Inferior parietal cortex (tissue), 1 donor: ENCODE measurements at regions not wholly inside any gene's neighbourhood (a gene's known extent, or its start where the extent isn't known, plus 50 kb on each side); places are given as distances from the start of the nearest gene placed in this dataset.

ENCODE experiments used
- DNase-seq: peaks from one replicate; pipeline ENCODE4 v3.0.0-alpha.2; 2016; ENCODE audit errors: extremely low spot score

DNA sequence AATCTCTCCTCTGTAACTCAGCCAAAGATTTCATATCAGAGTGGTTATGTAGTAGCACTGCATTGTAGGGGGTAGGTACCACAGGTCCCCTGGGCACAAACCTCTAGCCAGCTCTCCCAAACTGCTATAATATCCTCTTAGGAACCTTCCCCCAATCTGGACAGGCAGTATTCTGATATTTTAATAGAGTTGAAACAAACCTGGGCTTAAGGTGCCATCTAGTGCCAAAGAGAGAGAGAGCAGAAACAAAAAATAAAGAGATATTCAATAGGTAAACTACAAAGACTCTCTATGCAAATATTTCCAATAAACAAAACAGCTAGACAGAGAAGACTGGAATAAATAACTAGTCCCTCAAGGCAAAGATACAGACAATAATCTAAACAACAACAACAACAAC lies 1070.0 kb downstream of the CDH11 start:
- no peak for DNase-seq

DNA sequence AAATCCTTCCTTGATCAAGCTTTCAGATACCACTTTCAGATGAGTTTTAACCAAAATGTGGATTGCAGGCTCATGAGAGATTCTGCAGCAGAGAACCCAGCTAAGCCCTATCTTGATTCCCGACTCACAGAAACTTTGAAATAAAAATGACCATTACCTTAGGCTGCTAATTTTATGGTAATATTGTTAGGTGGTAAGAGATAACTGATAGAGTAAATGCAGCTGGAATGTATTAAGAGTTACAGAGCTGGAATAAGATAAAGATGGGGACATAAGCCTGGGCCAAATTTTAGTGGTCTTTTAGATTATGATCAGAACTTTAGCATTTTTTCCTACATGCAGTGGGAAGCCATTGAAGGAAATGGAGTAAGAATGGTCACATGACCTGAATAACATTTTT lies 1074.0 kb downstream of the CDH11 start:
- DNase-seq: no peak

DNA sequence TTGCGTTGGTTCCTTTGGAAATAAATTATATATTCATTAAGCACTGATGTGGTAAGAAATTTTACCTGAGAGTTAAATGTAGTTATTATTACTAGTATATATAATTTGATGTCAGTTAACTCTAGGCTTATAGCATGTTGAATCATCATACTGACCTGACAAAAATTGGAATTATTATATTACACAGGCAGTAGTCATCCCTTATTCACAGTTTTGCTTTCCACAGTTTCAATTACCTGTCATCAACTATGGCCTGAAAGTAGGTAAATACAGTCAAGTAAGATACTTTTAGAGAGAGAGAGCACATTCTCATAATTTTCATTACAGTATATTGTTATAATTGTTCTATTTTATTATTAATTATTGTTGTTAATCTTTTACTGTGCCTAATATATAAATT lies 1074.7 kb downstream of the CDH11 start:
- no peak for DNase-seq

DNA sequence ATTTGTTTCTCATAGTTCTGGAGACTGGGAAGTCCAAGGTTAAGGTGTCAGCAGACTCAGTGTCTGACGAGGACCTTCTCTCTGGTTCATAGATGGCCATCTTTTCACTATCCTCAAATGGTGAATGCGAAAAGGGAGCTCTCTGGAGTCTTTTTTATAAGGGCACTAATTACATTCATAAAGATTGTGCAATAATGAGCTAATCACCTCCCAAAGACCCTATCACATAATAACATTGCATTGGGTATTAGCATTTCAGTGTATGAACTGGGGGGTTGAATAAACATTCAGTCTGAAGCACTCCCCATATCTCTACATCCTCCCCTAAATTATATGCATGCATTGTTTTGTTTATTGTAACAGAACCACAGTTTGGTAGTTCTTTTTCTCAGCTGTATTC lies 1086.5 kb downstream of the CDH11 start:
- DNase-seq: no peak

DNA sequence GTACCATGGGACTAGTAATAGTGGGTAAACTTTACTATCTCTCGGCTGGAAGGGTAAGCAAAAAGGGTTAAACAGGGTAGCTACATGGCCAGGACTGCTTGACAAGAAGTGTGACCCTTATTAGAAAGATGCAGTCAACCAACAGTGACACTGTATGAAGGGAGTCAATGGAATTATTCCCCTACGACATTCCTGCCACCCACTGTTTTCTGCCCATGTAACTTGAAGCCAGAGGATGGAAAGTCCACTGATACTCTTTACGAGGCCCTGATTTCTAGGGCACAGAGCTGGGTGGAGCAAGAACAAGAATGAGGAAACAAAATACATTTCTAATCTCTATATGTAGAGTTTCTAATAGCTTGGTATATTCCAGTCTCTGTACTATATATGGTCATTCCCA lies 1102.5 kb downstream of the CDH11 start:
- no peak for DNase-seq

DNA sequence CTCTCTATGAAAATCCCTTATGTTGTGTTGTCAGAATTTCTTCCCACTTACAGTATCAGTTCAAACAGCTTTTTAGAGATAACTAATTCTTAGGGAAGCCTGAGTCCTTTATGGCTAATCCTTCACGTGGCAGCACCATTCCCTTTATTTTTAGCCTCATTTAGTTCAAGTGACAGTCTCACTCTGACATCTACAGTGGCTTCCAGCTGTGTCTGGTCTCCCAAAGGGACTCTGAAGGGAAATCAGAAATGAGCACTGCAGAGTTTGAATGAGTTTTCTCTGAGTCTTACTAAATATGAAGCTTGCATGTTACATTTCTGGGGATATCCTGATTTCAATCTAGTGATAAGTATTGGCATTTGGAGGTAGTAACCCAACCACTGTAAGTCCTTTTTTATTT lies 1104.1 kb downstream of the CDH11 start:
- DNase-seq: no peak

DNA sequence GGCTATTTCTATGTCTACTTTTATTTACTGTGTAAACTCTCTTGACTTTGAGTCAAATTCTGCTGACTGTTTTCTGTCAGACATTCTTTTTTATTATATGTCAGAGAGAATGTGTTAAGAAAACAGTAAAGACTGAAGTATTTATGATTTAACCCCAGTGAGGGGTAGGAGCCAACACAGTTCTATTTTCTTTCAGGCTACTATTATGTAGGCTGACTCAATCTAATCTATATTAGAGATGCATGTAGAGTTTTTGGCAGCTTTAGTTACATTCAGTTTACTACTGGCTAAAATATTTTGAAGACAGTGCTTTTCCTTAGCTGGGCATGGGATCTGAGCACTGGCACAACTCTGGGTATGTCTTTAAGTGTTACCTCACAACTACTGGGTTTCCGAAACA lies 1108.0 kb downstream of the CDH11 start:
- no peak for DNase-seq

DNA sequence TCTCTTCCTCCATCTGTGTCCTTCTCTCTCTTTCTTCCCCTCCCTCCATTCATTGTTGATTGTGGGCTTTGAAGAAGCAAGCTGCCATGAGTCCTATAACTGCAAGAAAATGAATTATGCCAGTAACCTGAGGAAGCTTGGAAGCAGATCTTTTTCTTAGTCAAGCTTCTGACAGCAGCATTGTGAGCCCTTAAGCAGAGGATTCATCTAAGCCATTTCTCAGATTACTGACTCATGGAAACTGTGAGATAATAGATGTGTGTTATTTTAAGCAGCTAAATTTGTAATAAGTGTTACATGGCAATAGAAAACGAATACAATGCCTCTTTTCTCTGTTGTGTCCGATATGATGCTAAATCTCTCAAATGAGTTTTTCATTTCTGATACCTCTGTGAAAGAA lies 1109.7 kb downstream of the CDH11 start:
- DNase-seq: peak; percentile 2

DNA sequence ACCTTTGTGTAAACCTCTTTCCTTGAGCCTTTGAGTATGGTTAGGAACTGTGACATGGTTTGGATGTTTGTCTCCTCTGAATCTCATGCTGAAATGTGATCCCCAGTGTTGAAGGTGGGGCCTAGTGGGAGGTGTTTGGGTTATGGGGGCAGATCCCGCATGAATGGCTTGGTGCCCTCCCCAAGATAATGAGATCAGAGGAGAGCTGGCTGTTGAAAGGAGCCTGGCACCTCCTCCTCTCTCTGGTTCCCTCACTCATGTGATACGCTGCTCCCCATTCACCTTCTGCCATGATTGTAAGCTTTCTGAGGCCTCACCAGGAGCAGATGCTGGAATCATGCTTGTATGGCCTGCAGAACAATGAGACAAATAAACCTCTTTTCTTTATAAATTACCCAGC lies 1110.2 kb downstream of the CDH11 start:
- DNase-seq: no peak

DNA sequence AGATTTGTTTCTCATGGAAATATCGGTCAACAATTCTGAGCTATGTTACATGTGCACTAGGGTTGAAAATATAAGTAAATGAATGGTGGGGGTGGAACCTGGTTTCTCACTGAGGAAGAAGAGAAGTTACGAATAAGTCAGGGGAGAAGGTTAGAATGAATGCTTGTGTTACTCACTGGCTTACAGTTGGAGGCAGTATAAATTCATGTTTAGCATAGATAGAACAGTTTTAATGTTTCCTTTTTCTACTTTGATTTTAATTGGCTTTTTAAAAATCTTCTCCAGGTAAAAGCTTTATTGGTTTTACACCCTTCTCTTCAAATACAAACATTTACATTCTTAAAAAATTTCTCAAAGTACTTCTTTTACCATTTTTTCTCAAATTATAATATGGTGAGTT lies 1113.7 kb downstream of the CDH11 start:
- no peak for DNase-seq

DNA sequence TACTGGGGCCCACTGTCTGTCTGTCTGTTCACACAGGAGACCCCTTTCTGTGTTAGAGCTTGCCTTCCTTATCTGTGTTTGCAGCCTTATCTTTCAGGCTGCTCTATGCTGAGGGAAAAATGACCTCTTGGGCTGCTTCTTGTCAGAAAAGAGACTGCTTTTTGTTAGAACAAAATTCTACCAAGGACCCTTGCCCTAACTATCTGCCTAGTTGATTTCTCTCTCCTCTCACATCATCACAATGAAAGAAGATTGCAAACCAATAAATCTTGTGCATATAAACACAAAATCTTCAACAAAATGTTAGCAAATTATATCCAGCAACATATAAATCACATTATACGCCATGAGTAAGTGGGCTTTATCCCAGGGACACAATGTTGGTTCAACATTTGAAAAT lies 1117.7 kb downstream of the CDH11 start:
- no peak for DNase-seq

DNA sequence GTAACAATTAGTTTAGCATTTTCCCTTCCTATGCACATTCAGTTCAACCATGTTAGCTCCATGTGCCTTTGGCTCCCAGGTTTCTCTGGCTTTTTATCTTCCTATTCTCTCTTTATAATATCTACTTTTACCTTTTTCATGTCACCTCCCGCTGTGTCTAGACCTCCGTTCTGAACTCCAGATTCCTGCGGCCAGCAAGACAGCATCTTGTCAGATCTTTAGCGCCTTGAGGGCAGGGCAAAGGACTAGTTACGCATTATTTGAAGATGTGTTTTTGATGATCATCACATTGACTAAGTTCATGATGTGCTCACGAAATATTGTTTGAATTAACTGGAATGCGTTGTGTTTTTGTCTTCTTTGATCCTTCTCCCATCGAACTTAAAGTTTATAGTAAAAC lies 1126.8 kb downstream of the CDH11 start:
- no peak for DNase-seq

DNA sequence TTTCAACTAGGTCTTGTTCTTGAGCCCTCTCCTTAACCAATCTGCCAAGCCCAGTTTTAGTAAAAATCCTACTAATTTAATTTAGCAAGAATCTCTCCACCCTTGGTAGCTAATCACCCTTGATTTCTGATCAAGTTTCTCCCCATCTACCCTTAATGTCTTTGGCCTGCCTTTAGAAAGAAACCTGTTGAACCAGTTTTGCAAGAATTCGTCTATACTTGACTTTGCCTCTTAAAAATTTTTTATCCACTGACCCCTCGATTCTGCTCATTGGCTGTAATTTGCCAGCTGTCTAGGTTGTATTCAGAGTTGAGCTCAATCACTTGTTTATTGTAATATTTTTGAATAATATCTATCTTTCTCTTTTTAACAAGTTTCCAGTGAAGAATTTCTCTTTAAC lies 1138.5 kb downstream of the CDH11 start:
- DNase-seq: no peak

DNA sequence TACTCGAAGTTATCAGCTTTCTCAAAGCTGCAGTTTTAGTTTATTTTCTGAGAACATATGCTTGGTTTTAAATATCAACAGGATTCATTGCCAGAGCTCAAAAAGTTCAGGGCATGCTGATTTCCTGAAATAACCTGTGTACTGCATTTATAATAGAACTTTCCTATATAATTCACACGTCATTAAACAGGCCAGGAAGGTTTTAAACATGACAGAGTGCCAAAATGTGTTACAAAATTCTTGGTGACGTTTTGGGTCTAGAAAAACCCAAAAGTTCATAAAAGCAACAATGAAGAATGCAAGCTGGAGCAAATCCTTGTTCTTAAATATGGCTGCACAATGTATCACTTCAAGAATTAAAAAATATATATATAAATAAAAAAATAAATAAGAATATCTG lies 1139.1 kb downstream of the CDH11 start:
- DNase-seq: no peak

DNA sequence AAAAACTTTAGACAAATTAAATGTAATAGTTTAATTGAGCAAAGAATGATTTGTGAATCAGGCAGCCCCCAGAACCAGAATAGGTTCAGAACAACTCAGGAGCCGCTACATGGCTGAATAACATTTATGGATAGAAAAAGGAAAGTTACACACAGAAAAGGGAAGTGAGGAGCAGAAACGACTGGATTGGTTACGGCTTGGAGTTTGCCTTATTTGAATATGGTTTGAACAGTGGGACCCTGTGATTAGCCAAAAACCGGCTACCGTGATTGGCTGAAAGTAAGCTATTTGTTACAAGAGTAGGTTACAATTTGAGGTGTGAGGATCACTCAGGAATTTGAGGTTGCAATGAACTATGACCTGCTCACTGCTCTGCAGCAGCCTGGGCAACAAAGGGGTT lies 1139.8 kb downstream of the CDH11 start:
- DNase-seq: no peak

DNA sequence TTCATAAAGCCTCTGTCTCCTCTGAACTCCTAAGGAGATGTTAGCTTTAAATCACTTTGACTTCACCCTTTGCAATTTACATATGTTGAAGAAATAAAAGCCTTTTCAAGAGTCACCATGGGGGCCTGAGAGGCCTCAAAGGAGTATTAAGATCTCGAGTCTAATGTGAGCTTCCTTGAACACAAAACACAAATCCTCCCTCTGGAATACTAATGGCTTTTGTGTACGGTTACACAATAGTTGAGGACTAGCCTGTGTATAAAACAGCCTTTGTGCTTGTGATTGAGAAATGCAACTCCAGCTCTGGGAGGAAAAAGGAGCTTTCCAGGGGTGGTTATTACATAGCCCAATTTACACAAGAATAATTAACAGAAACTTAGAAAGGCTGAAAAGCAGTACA lies 1140.2 kb downstream of the CDH11 start:
- no peak for DNase-seq

DNA sequence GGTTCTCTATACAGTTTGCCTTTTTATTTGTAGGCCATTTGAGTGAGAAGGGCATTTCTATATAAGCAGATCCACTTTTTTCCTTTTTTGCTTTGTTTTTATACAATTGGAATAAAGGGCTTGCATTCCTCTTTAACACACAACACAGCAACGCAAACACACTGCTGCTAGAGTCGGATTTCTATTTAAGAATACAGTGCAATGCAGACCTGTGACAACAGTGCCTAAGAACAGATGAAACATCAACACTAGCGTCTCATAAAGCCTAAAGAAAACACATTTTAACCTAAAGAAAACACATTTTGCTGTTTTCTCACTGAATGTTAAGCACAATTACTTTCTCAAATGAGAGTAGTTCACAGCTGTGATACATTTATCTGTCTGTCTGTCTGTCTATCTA lies 1141.1 kb downstream of the CDH11 start:
- no peak for DNase-seq

DNA sequence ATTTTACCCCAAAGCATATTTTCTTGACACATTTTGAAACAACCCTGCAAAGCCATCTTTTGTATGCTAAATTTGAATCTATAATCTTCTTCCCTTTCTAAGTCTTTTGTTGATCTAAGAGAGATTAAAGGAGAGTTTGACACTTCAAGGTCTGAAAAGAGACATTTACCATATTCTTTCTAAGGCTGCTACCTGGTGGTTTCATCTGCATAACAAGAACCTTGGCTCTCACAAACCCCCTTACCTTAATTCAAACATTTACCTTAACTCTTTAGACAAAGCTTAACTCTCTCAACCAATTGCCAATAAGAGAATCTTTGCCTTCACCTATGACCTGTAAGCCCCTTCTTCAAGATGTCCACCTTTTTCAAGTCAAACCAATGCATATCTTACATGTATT lies 1143.6 kb downstream of the CDH11 start:
- no peak for DNase-seq

DNA sequence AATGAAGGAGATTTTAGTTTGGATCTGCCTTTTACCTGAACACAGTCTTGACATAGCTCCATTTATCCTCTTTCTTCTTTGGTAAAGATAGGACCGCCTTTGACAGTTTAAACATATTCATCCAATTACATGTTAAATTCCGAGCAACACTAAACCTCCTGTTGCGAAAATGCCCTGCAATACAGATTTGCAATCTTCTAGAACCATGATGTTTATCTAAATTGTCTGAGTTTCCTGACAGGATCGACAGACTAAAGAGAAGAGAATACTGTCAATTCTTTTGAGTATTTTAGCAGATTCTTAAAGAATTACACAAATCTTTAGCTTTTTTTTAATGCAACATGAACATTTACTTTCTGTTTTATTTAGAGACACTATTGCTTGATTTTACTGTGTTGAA lies 1145.5 kb downstream of the CDH11 start:
- DNase-seq: no peak

DNA sequence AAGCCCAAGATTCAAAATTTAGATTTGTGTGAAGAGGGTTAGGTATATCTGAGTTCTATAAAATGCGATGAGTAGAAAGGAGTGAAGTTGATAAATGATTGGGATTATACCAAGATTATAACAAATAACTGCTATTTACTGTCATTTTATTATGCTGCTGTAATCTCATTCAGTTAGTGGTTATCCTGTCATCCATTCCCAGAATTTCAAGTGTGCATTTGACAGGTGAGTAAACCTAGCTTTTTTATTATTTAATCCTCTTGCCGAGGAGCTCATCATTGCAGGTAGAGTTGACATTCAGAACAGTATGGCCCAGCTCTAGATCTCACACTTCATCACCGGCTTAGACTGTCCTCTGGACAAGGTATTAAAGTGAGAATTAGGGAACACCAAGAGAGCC lies 1146.2 kb downstream of the CDH11 start:
- DNase-seq: no peak

DNA sequence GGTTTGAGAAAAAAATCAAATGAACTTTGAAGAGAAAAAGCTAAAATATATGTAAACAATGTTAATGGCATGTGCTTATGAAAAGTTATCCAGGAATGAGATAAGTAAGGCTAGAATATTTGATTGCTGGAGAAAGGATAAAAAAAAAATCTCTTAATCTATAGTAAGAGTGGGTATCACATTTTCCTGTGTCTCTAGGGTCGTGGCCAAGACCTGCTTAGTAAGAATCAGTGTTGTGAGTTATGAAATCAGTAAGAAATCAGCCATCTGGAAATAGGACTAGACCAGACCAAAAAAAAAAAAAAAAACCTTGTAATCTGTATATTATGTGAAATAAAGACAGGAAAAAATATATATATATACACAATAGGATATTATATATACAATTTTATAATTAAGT lies 1153.9 kb downstream of the CDH11 start:
- no peak for DNase-seq

DNA sequence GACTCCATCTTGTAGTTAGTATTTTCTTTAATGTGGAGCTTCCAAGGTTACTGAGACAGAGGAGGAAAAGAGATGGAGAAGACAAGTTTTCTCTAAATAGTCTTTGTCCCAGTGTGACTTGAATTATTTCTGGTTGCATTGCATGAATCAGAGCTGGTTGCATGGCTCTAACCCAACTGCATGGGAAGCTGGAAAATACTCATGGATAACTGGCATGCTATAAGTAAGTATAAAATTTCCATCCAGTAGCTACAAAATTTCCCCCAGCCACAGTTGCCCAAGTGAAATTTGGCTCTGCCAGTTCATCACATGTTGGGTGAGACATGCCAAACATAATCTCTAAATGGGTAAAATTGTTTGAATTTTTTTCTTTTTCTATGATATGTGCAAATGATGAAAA lies 1161.5 kb downstream of the CDH11 start:
- peak; percentile 19 for DNase-seq

DNA sequence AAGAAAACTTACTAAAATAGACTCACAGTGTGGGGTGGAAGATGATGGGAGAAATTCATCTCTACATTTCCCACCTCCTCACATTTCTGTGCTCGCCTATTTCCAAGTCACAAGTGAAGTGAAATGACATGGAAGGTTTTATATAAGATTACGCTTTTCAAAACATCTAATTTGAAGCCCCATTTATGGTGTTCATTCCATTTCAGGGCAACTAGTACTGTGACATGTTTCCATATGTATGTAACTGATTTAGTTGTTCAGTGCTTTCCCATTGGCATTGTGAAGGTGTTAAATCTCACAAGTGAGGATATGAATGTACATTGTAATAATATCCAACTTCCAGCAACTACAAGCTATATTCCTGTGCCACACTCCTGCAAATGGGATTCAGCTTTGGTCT lies 1174.8 kb downstream of the CDH11 start:
- DNase-seq: peak; percentile 10

DNA sequence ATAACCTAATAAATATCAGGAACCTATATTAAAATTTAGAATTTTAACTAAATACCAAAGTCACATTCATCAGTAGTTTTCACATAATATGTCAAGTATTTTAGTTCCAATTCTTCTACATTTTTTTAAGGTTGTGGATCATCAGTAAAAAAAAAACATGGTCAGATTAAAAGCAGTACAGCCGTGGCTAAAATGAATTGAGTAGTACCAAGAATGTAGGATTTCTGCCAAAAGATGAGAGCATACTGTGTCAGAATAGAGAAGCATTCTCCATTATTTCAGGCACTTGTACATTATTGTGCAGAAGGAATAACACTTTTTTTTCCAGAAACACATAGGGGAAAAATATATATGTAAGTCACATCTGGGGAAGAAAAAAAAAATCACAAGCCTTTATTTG lies 1176.1 kb downstream of the CDH11 start:
- DNase-seq: no peak

DNA sequence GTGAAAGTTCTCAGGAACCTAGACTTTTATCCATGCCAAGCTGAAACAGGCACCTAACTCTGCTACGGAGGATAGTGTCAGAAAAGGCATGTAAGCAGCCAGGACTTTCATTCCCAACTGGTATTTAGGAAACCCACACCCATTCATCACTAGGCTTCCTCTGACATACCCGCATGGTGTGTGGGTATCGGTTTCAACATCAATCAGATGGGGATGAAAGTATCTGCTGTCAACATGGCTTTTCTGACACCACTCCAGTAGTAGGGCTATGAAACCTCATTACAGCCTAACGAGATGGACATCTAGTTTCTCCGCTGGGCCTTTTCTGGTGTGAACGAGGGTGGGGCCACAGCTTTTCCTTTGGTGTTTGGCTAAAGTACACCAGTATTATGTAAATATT lies 1178.3 kb downstream of the CDH11 start:
- no peak for DNase-seq
